ENCODE measurements at regions not wholly inside any gene's neighbourhood (a gene's known extent, or its start where the extent isn't known, plus 50 kb on each side); places are given as distances from the start of the nearest gene placed in this dataset.

- Mint-ChIP-seq H3K4me3 (ENCODE audit: low read depth) (no peak overlapping the region), H3K27me3 (ENCODE audit: low read depth) (peaks cover 12% of the 10 kb centered on the region), H3K36me3 (ENCODE audit: low read depth) (no peaks in the 10 kb centered on the region), H3K27ac (no peak overlapping the region), H3K4me1 (ENCODE audit: low read depth) (no peaks in the 10 kb centered on the region), H3K9me3 (no peaks in the 10 kb centered on the region)
- no peak for DNase-seq (ENCODE audit: low spot score)
- intact Hi-C loops (cut with micrococcal nuclease), result no loop called here
Observed at GRCh38 chr15:56868170-56868569, 50.3 kb upstream of the TCF12 start.

GRCh38 chr15:56866803-56867202 is 51.6 kb upstream of the TCF12 start:
- H3K9me3 Mint-ChIP-seq, result no peaks in the 10 kb centered on the region
- no peaks in the 10 kb centered on the region for H3K4me1 Mint-ChIP-seq (ENCODE audit: low read depth)
- H3K36me3 Mint-ChIP-seq (ENCODE audit: low read depth), result no peaks in the 10 kb centered on the region
- no peak for DNase-seq (ENCODE audit: low spot score)
- H3K27ac Mint-ChIP-seq, result no peak overlapping the region
- intact Hi-C loops (cut with micrococcal nuclease), result no loop called here
- H3K4me3 Mint-ChIP-seq (ENCODE audit: low read depth), result no peak overlapping the region
- peaks cover 9% of the 10 kb centered on the region for H3K27me3 Mint-ChIP-seq (ENCODE audit: low read depth)

DNA sequence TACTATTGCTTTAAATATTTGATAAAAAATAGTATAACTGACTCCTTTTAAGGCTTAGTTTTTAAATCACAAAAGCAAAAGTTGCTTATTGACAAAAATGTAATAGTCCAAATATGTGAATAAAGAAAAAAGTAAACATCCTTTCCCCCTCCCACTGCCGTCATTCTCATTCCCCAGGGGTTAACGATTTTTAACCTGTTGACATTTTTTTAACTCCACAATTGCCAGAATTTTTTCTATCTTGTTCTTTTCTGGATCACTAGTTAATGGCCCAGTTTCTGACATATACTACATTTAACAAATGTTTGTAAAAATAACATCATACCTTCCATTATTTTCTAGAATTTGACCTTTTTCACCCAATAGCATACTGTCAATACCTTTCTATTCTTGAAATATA is 60.6 kb upstream of the TCF12 start:
- H3K4me1 Mint-ChIP-seq (ENCODE audit: low read depth), result no peaks in the 10 kb centered on the region
- no peak for DNase-seq (ENCODE audit: low spot score)
- intact Hi-C loops (cut with micrococcal nuclease), result no loop called here
- peaks cover 18% of the 10 kb centered on the region for H3K27me3 Mint-ChIP-seq (ENCODE audit: low read depth)
- H3K27ac Mint-ChIP-seq, result no peak overlapping the region
- H3K4me3 Mint-ChIP-seq (ENCODE audit: low read depth), result no peak overlapping the region
- H3K9me3 Mint-ChIP-seq, result no peaks in the 10 kb centered on the region
- H3K36me3 Mint-ChIP-seq (ENCODE audit: low read depth), result no peaks in the 10 kb centered on the region

DNA sequence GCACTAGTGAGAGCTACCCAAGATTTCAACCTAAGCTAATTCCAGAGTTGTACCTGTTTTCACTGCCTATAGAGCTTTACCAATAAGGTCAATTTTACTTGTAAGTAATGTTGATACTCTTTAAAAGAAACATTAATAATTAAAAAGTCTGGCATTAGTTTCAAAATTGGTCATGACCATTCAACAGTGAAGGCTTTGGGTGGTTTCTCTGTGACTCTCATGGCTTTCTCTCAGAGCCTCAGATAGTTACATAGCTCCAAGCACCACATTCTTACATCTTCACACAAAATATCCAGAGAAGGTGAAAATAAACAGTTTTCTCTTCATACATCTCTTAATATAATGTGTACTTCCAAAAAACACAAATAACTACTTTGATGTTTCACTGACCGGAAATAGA is 61.5 kb upstream of the TCF12 start:
- no peak overlapping the region for H3K27ac Mint-ChIP-seq
- intact Hi-C loops (cut with micrococcal nuclease), result no loop called here
- peaks cover 15% of the 10 kb centered on the region for H3K27me3 Mint-ChIP-seq (ENCODE audit: low read depth)
- no peaks in the 10 kb centered on the region for H3K36me3 Mint-ChIP-seq (ENCODE audit: low read depth)
- H3K9me3 Mint-ChIP-seq, result no peaks in the 10 kb centered on the region
- no peaks in the 10 kb centered on the region for H3K4me1 Mint-ChIP-seq (ENCODE audit: low read depth)
- H3K4me3 Mint-ChIP-seq (ENCODE audit: low read depth), result no peak overlapping the region
- DNase-seq (ENCODE audit: low spot score), result no peak

DNA sequence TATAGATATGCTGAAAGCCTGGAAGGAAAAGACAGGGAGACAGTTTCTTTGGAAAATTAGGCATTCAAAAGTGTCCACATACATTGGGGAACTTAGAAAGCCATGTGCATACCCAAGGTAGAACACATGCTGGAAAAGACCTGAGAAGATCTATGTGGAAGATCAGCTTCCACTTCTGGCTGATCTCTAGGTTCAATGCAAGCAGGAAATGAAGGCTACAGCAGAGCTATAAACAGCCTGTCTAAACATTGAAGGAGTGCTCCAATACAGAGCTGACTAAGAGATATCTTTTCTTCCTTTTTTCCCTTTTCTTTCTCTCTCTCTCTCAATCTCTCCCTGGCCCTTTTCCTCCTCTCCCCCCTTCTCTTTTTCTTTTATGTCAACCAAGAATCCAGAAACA is 73.6 kb upstream of the TCF12 start:
- Mint-ChIP-seq H3K9me3 (no peaks in the 10 kb centered on the region), H3K4me3 (ENCODE audit: low read depth) (no peak overlapping the region), H3K27ac (no peak overlapping the region), H3K4me1 (ENCODE audit: low read depth) (no peaks in the 10 kb centered on the region), H3K36me3 (ENCODE audit: low read depth) (no peaks in the 10 kb centered on the region), H3K27me3 (ENCODE audit: low read depth) (peaks cover 21% of the 10 kb centered on the region)
- intact Hi-C loops (cut with micrococcal nuclease), result no loop called here
- DNase-seq (ENCODE audit: low spot score), result no peak

DNA sequence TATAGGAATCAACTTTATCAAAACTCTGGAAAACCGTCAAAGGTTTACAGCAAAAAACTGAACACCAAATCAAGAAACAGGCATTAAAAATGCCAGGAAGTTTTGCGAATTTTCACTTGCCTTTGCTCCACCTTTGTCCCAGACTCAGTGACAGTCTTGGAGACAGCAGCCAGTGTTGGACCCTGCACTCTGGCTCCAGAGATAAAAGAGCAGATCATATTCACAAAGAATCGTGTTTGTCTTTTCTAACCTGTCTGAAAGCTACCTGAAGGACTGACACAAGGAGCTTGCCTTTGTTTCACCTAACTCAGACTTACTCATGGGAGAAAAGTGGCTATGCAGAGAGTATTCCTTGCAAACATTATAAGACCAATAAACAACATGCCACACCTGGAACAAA is 74.0 kb upstream of the TCF12 start:
- DNase-seq (ENCODE audit: low spot score), result no peak
- Mint-ChIP-seq H3K27ac (no peak overlapping the region), H3K27me3 (ENCODE audit: low read depth) (peaks cover 19% of the 10 kb centered on the region), H3K36me3 (ENCODE audit: low read depth) (no peaks in the 10 kb centered on the region), H3K4me3 (ENCODE audit: low read depth) (no peak overlapping the region), H3K4me1 (ENCODE audit: low read depth) (peaks cover 2% of the 10 kb centered on the region), H3K9me3 (no peaks in the 10 kb centered on the region)
- intact Hi-C loops (cut with micrococcal nuclease), result no loop called here

DNA sequence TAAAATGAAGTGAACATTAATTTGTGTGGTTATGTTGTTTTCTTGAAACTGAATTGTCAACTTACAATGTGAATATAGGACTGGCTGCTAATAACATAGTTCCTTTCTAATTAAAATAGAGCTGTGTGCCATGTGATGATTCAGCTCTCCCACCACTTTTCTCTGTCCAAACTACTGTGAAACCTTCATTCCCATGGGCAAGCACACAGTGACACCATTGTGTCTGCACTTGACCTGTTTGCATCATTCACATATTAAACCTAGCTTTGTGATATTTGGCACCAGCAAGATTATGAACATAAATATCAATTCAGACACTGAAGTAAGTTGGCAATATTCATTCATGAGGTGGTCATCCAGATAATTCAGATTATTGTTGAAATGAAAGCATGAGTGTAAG is 78.8 kb upstream of the TCF12 start:
- H3K27me3 Mint-ChIP-seq (ENCODE audit: low read depth), result peaks cover 14% of the 10 kb centered on the region
- peaks cover 6% of the 10 kb centered on the region for H3K4me1 Mint-ChIP-seq (ENCODE audit: low read depth)
- no peak for DNase-seq (ENCODE audit: low spot score)
- intact Hi-C loops (cut with micrococcal nuclease), result no loop called here
- H3K27ac Mint-ChIP-seq, result no peak overlapping the region
- H3K4me3 Mint-ChIP-seq (ENCODE audit: low read depth), result no peak overlapping the region
- H3K9me3 Mint-ChIP-seq, result no peaks in the 10 kb centered on the region
- no peaks in the 10 kb centered on the region for H3K36me3 Mint-ChIP-seq (ENCODE audit: low read depth)

GRCh38 chr15:56839099-56839498 is 79.3 kb upstream of the TCF12 start:
- H3K4me3 Mint-ChIP-seq (ENCODE audit: low read depth), result no peak overlapping the region
- peaks cover 6% of the 10 kb centered on the region for H3K4me1 Mint-ChIP-seq (ENCODE audit: low read depth)
- peaks cover 14% of the 10 kb centered on the region for H3K27me3 Mint-ChIP-seq (ENCODE audit: low read depth)
- H3K27ac Mint-ChIP-seq, result no peak overlapping the region
- H3K9me3 Mint-ChIP-seq, result no peaks in the 10 kb centered on the region
- no peak for DNase-seq (ENCODE audit: low spot score)
- intact Hi-C loops (cut with micrococcal nuclease), result no loop called here
- H3K36me3 Mint-ChIP-seq (ENCODE audit: low read depth), result no peaks in the 10 kb centered on the region

GRCh38 chr15:56838085-56838484 is 80.4 kb upstream of the TCF12 start:
- no peak for DNase-seq (ENCODE audit: low spot score)
- Mint-ChIP-seq H3K4me3 (ENCODE audit: low read depth) (no peak overlapping the region), H3K9me3 (no peaks in the 10 kb centered on the region), H3K4me1 (ENCODE audit: low read depth) (peaks cover 6% of the 10 kb centered on the region), H3K27me3 (ENCODE audit: low read depth) (peaks cover 14% of the 10 kb centered on the region), H3K27ac (no peak overlapping the region), H3K36me3 (ENCODE audit: low read depth) (no peaks in the 10 kb centered on the region)
- intact Hi-C loops (cut with micrococcal nuclease), result no loop called here

- Mint-ChIP-seq H3K4me1 (ENCODE audit: low read depth) (peaks cover 6% of the 10 kb centered on the region), H3K27ac (no peak overlapping the region), H3K4me3 (ENCODE audit: low read depth) (no peak overlapping the region), H3K27me3 (ENCODE audit: low read depth) (peaks cover 9% of the 10 kb centered on the region), H3K9me3 (no peaks in the 10 kb centered on the region), H3K36me3 (ENCODE audit: low read depth) (no peaks in the 10 kb centered on the region)
- DNase-seq (ENCODE audit: low spot score), result no peak
- intact Hi-C loops (cut with micrococcal nuclease), result no loop called here
Observed at GRCh38 chr15:56837273-56837672, 81.2 kb upstream of the TCF12 start.

DNA sequence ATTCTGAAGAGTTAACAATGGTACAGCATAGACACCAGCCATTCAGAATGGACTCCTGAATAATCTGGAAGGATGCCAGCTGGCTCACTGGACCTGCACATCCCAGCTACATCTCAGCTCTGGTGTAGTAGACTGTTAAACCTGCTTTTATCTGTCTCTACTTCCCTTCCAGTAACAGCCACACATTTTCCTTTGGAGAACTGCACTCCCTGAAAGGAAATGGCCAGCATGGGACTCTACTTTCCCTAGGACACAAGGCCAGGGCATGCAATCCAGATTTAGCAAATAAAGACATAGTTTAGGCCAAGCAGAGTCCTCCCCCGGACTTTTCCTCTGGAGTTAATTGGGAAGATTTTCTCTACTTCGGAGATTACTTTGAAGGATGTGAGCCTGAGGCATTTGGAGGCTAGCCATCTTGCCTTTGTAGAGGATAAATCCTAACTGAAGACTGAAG is 82.7 kb upstream of the TCF12 start:
- no peak for DNase-seq (ENCODE audit: low spot score)
- Mint-ChIP-seq H3K36me3 (ENCODE audit: low read depth) (no peaks in the 10 kb centered on the region), H3K27me3 (ENCODE audit: low read depth) (peaks cover 8% of the 10 kb centered on the region), H3K27ac (no peak overlapping the region), H3K9me3 (no peaks in the 10 kb centered on the region), H3K4me1 (ENCODE audit: low read depth) (peaks cover 6% of the 10 kb centered on the region), H3K4me3 (ENCODE audit: low read depth) (no peak overlapping the region)
- intact Hi-C loops (cut with micrococcal nuclease), result no loop called here

DNA sequence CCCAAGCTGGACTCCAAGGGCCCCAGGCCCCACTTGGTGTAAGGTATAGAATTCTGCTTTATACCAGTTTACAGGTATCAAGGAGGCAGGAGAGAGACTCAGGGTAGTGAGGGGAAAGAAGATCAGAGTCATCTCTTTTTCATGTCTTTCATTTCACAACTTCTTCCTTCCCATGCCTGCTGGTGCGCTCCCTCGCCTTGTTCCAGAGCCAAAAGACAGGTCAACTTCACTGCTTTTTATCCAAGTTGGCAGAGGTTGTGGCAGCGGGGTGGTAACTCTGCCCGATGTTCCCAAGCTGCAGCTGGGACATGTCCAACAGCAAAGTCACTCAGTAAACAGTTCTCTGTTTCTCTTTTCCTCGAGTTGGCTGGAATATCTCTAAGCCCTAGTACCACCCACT is 86.3 kb upstream of the TCF12 start:
- H3K27me3 Mint-ChIP-seq (ENCODE audit: low read depth), result peaks cover 10% of the 10 kb centered on the region
- no peak overlapping the region for H3K27ac Mint-ChIP-seq
- no peaks in the 10 kb centered on the region for H3K9me3 Mint-ChIP-seq
- no peak for DNase-seq (ENCODE audit: low spot score)
- no peaks in the 10 kb centered on the region for H3K4me1 Mint-ChIP-seq (ENCODE audit: low read depth)
- intact Hi-C loops (cut with micrococcal nuclease), result no loop called here
- no peaks in the 10 kb centered on the region for H3K36me3 Mint-ChIP-seq (ENCODE audit: low read depth)
- H3K4me3 Mint-ChIP-seq (ENCODE audit: low read depth), result no peak overlapping the region

DNA sequence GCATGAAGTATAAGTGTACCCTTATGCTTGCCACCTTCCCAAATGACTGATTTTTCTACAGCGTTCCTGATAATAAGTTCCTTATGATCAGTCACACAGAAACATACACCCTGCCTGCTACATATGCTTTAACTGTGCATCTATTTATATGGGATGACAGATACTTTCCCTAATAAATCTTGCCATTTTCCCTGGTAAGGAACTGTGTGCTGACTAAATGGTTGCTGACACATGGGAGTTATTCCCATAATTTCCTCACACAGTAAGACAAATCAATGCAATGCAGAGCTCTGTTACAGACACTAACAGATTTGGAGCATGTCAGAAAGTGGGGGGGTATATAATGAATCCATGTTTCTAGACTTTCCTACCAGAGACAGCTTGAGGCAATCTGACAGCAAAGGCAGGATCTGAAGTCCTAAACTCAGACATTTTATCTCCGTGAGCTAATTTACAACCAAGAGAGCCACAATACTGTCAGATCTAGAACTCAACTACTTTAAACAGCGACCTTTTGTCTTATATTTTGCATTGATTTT is 86.9 kb upstream of the TCF12 start:
- Mint-ChIP-seq H3K36me3 (ENCODE audit: low read depth) (no peaks in the 10 kb centered on the region), H3K27ac (no peak overlapping the region), H3K27me3 (ENCODE audit: low read depth) (peaks cover 13% of the 10 kb centered on the region), H3K4me3 (ENCODE audit: low read depth) (no peak overlapping the region), H3K4me1 (ENCODE audit: low read depth) (no peaks in the 10 kb centered on the region), H3K9me3 (no peaks in the 10 kb centered on the region)
- intact Hi-C loops (cut with micrococcal nuclease), result no loop called here
- DNase-seq (ENCODE audit: low spot score), result no peak

- no peaks in the 10 kb centered on the region for H3K36me3 Mint-ChIP-seq (ENCODE audit: low read depth)
- intact Hi-C loops (cut with micrococcal nuclease), result loop anchor here (5.0 kb wide), 1 partner anchor 388 kb away; no protein-coding TSS in a partner anchor
- H3K4me3 Mint-ChIP-seq (ENCODE audit: low read depth), result no peak overlapping the region
- DNase-seq (ENCODE audit: low spot score), result no peak
- peaks cover 4% of the 10 kb centered on the region for H3K27me3 Mint-ChIP-seq (ENCODE audit: low read depth)
- H3K9me3 Mint-ChIP-seq, result no peaks in the 10 kb centered on the region
- H3K4me1 Mint-ChIP-seq (ENCODE audit: low read depth), result peaks cover 3% of the 10 kb centered on the region
- H3K27ac Mint-ChIP-seq, result no peak overlapping the region
Observed at GRCh38 chr15:56824175-56824574, 90.9 kb upstream of the ZNF280D start.
